ENCODE measurements at regions not wholly inside any gene's neighbourhood (a gene's known extent, or its start where the extent isn't known, plus 50 kb on each side); places are given as distances from the start of the nearest gene placed in this dataset.

- no peak for DNase-seq
Measured at GRCh38 chr3:170751899-170752293, 118.1 kb downstream of the RPL22L1 start.

- no peak for DNase-seq
Measured at GRCh38 chr3:170751083-170751898, 118.7 kb downstream of the RPL22L1 start.

- no peak for DNase-seq
Measured at GRCh38 chr3:170750478-170750830, 119.5 kb downstream of the RPL22L1 start.

- no peak for DNase-seq
Measured at GRCh38 chr3:170749765-170750477, 120.1 kb downstream of the RPL22L1 start.

GRCh38 chr3:170749185-170749584 lies 120.8 kb downstream of the RPL22L1 start:
- no peak for DNase-seq

GRCh38 chr3:170746175-170746942 lies 123.6 kb downstream of the RPL22L1 start:
- no peak for DNase-seq

GRCh38 chr3:170745211-170745718 lies 124.7 kb downstream of the RPL22L1 start:
- no peak for DNase-seq

GRCh38 chr3:170741756-170742529 lies 128.1 kb downstream of the RPL22L1 start:
- no peak for DNase-seq

GRCh38 chr3:170740726-170741591 lies 129.0 kb downstream of the RPL22L1 start:
- no peak for DNase-seq

GRCh38 chr3:170740285-170740684 lies 129.7 kb downstream of the RPL22L1 start:
- no peak for DNase-seq

- no peak for DNase-seq
Measured at GRCh38 chr3:170739410-170739809, 130.6 kb downstream of the RPL22L1 start.

- no peak for DNase-seq
Measured at GRCh38 chr3:170738766-170739165, 131.2 kb downstream of the RPL22L1 start.

- DNase-seq, result no peak
Measured at GRCh38 chr3:170737498-170738162, 132.4 kb downstream of the RPL22L1 start.

GRCh38 chr3:170735821-170736220 lies 134.2 kb downstream of the RPL22L1 start:
- DNase-seq, result no peak

- no peak for DNase-seq
Measured at GRCh38 chr3:170734735-170735065, 135.3 kb downstream of the RPL22L1 start.

GRCh38 chr3:170734043-170734734 lies 135.8 kb downstream of the RPL22L1 start:
- DNase-seq, result no peak

- DNase-seq, result no peak
Measured at GRCh38 chr3:170732660-170733245, 137.2 kb downstream of the RPL22L1 start.

- DNase-seq, result no peak
Measured at GRCh38 chr3:170731281-170731680, 138.7 kb downstream of the RPL22L1 start.

- no peak for DNase-seq
Measured at GRCh38 chr3:170730071-170730812, 139.8 kb downstream of the RPL22L1 start.
